ENCODE measurements at regions not wholly inside any gene's neighbourhood (a gene's known extent, or its start where the extent isn't known, plus 50 kb on each side); places are given as distances from the start of the nearest gene placed in this dataset.

DNA sequence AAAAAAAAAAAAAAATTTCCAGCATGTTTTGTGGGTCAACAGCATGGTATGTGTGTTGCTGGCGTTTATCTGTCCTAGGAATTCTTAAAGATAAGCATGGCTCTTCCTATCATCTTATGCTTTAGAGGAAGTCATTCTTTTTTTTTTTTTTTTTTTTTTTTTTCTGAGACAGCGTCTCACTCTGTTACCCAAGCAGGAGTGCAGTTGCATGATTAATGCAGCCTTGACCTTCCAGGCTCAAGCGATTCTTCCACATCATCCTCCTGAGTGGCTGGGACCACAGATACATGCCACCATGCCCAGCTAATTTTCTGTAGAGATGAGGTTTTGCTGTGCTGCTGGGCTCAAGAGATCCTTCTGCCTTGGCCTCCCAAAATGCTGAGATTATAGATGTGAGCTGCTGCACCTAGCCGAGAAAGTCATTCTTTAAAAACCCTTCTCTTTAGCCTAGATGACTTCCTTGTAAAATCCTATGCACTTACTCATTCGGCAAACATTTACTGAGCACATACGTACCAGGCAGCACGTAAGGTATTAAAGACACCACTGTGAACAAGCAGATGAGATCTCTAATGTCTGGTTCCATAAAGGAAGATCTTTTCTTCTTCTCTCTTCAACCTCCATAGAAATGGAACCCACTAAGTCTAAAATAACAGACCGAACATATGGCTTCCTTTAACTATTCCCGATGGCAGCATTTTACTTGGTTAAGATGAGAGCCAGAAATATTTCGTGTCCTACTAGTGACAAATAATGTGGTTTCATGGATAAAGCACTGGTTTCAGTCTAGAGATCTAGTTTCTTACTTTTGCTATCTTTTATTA, 122.4 kb downstream of the RIN2 start:
- no peak for DNase-seq (ENCODE audit: low spot score)
- TF ChIP-seq CTCF (IDR thresholded peaks at IDR 0.05; ENCODE audit: extremely low read depth, insufficient read depth, missing control alignments), result no peak
- in situ Hi-C loops (cut with MboI; ENCODE audit: low pct_unique_long_range_greater_than_20kb, low sequenced_read_pairs, unreplicated experiment), result no loop called here

- DNase-seq (ENCODE audit: low spot score), result no peak
- in situ Hi-C loops (cut with MboI; ENCODE audit: low pct_unique_long_range_greater_than_20kb, low sequenced_read_pairs, unreplicated experiment), result no loop called here
- no peak for TF ChIP-seq CTCF (IDR thresholded peaks at IDR 0.05; ENCODE audit: extremely low read depth, insufficient read depth, missing control alignments)
These were observed 123.2 kb downstream of the RIN2 start for GRCh38 chr20:19881080-19881840.

DNA sequence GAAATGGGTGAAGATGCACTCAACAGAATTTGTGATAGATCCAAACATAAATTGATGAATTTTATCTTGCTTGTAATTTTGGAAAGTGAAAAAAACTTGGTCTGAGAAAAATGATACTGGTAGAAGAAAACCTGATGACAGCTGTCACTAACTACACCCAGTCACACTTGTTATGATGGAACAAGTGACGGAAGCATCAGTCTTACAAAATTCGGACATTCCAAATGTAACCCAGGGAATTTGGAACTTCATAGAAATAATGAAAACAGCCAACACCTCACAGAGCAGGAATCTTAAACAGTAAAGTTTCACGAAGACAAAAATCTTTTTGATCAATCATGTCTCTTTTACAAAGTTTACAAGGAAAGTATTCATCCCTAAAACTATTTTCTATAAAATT, 123.9 kb downstream of the RIN2 start:
- TF ChIP-seq CTCF (IDR thresholded peaks at IDR 0.05; ENCODE audit: extremely low read depth, insufficient read depth, missing control alignments), result no peak
- no peak for DNase-seq (ENCODE audit: low spot score)
- in situ Hi-C loops (cut with MboI; ENCODE audit: low pct_unique_long_range_greater_than_20kb, low sequenced_read_pairs, unreplicated experiment), result no loop called here

DNA sequence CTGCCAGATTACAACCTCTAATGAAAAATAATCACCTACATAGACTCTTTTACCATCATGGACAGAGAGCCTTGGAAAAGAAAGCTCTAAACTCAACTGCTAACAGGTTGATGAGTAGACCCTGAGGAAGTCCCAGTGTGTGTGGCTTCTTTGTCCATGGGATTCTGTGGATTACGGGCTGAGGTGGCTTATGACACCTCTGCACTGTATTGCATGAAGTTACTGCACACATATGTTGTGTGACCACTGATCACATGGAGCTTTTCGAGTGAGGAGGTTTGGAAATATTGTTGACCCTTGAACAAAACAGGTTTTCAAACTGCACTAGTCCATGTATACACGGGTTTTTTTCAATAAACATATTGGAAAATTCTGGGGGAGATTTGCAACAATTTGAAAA, 124.4 kb downstream of the RIN2 start:
- no peak for TF ChIP-seq CTCF (IDR thresholded peaks at IDR 0.05; ENCODE audit: extremely low read depth, insufficient read depth, missing control alignments)
- in situ Hi-C loops (cut with MboI; ENCODE audit: low pct_unique_long_range_greater_than_20kb, low sequenced_read_pairs, unreplicated experiment), result no loop called here
- DNase-seq (ENCODE audit: low spot score), result no peak

DNA sequence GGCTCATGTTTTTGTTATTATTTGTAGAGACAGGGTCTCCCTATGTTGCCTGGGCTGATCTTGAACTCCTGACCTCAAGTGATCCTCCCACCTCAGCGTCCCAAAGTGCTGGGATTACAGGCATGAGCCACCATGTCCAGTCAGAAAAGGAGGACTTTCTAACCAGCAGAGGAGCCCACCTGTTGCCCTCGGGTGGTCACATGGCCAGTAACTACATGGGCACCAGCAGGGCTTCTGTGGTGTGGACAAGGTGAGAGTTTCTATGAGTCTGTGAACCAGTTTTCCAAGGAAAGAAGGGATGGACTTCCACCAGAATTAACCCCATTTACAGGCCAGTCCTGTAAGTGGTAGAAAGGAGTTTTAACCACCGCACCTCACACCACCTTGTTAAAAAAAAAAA, 125.4 kb downstream of the RIN2 start:
- DNase-seq (ENCODE audit: low spot score), result no peak
- in situ Hi-C loops (cut with MboI; ENCODE audit: low pct_unique_long_range_greater_than_20kb, low sequenced_read_pairs, unreplicated experiment), result no loop called here
- no peak for TF ChIP-seq CTCF (IDR thresholded peaks at IDR 0.05; ENCODE audit: extremely low read depth, insufficient read depth, missing control alignments)

- no peak for DNase-seq (ENCODE audit: low spot score)
- no peak for TF ChIP-seq CTCF (IDR thresholded peaks at IDR 0.05; ENCODE audit: extremely low read depth, insufficient read depth, missing control alignments)
- in situ Hi-C loops (cut with MboI; ENCODE audit: low pct_unique_long_range_greater_than_20kb, low sequenced_read_pairs, unreplicated experiment), result no loop called here
These were observed 127.5 kb downstream of the RIN2 start for GRCh38 chr20:19885594-19885938.

Data from GM13977 (cell line).